Activated CD4-positive, alpha-beta T cell treated with anti-CD3 and anti-CD28 coated beads for 4 hours (primary cell): ENCODE measurements at regions not wholly inside any gene's neighbourhood (a gene's known extent, or its start where the extent isn't known, plus 50 kb on each side); places are given as distances from the start of the nearest gene placed in this dataset.
"Not testable (repeated sequence)": the region's sequence is repeated elsewhere in the genome, so short reads cannot be mapped to it uniquely, and the experiment has no call there.

Experiments used
- DNase-seq, 2 donors: peaks; one replicate each; pipeline ENCODE4 v3.0.0-alpha.2; 2020

DNA sequence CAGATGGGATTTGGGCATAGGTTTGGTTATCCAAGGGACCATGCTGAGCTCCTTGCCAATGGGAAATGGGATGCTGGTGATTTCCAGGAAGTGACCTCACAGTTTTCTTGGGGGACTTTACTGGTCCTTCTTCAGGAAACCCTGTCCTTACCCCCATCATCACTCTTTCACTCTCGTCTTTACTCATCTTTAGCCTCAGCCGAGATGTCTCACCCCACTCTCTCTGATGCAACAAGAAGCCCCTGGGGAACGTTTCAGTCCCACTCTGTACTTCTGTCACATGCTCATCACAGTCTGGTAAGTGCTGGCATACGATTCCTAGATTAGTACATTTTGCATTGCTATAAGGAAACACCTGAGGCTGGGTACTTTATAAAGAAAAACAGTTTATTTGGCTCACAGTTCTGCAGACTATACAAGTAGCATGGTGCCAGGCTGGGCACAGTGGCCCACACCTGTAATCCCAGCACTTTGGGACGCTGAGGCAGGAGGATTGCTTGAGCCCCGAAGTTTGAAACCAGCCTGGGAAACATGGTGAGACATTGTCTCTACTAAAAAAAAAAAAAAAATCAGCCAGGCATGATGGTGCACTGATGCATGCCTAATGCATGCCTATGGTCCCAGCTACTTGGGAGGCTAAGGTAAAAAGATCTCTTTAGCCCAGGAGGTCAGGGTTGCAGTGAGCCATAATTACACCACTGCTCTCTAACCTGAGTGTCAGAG is 63.5 kb upstream of the VKORC1L1 start:
- DNase-seq, result no peak

DNA sequence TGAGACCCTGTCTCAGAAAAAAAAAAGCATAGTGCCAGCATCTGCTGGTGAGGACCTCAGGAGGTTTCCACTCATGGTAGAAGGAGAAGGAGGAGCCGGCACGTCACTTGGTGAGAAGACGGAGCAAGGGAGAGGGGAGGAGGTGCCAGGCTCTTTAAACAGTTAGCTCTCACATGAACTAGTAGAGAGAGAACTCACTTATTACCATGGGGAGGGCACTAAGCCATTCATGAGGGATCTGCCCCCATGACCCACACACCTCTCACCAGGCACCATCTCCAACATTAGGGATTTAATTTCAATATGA is 62.9 kb upstream of the VKORC1L1 start:
- DNase-seq, result no peak

DNA sequence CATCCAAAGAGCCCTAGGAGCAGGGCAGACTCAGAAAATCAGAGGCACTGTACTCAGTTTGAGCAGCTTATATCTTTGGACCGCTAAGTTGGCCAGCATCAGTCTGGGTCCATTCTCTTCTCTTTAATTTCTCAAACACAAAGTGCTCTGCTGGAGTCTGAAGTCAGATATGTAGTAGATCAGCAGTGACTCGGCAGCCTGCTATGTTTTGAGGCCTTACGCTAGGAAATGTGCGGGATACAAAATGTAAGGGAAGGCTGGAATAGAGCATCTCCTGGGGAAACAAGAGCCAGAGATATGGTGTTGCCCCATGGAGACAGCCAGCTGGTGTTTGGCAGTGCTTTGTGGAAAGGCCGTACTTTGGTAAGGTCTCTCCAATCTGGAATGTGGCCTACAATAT is 60.6 kb upstream of the VKORC1L1 start:
- no peak for DNase-seq

DNA sequence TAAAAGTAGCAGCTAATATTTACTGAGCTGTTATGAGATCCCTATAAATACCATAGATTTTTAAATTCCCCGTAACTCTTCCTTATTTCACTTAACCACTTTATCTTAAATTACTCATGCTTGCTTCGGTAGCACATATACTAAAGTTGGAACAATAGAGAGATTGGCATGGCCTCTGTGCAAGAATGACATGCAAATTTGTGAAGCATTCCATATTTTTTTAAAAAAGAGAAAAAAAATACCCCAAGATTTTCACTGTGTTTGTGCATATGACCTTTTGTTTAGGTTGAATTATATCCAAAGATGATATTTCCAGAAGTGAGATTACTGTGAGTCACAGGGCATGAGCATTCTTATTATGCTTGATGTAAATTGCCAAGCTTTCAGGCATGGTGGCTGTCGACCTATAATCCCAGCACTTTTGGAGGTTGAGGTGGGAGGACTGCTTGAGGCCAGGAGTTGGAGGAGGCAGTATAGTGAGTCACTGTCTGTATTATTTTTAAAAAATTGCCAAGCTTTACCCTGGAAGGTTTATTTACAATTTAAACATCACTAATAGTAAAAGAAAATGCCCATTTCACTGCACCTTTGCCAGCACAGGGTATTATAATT is 58.2 kb upstream of the VKORC1L1 start:
- DNase-seq, result not testable (repeated sequence)

DNA sequence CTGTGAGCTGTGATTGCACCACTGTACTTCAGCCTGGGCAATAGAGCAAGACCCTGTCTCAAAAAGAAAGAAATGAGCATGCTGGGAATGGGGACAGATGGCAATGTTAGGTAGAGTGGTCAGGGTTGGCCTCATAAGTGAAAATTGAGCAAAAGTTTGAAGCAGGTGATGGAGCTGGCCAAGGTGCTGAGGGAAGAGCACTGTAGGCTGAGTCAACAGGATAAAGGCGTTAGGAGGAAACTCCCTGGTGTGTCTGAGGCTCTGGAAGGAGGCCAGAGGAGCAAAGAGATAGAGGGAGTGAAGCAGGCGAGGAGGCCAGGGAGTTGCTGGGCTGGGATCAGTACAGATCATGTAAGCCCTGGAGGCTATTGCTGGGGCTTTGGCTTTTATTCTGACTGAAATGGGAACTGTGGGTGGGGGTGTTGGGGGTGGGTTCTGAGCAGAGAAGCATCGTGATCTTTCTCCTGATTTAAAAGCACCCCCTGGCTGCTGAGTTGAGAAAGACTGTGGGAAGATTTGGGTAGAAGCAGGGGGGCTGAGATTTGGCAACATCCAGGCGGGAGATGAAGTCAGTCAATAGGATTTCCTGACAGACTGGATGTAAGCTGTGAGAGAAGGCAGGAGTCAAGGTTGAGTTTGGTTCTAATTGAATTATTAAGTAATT is 52.5 kb upstream of the VKORC1L1 start:
- DNase-seq, result no peak
